Osteoblast (primary cell): ENCODE measurements at regions not wholly inside any gene's neighbourhood (a gene's known extent, or its start where the extent isn't known, plus 50 kb on each side); places are given as distances from the start of the nearest gene placed in this dataset.
A peak's percentile ranks its signal among the peaks of the same experiment; 100 is the strongest.

Source experiments
- DNase-seq: peaks from one replicate; pipeline ENCODE4 v3.0.0; 2011; ENCODE audit warnings: low spot score, mixed read lengths; ENCODE audit not compliant: insufficient read length; ENCODE audit errors: missing footprints
- H2AFZ ChIP-seq: 2 replicates; pipeline ENCODE4 v1.6.0; 2011; ENCODE audit warnings: mild to moderate bottlenecking, low read length
- H3K27ac ChIP-seq: 2 replicates; pipeline ENCODE4 v1.5.1; 2011; ENCODE audit warnings: mild to moderate bottlenecking, low read depth, low read length, moderate library complexity
- H3K27me3 ChIP-seq: 2 replicates; pipeline ENCODE4 v1.6.0; 2012; ENCODE audit warnings: mild to moderate bottlenecking, control low read depth, inconsistent platforms, low read length, moderate library complexity; ENCODE audit not compliant: insufficient read depth
- H3K36me3 ChIP-seq: 2 replicates; pipeline ENCODE4 v1.5.1; 2011; ENCODE audit warnings: mild to moderate bottlenecking, low read length, control low read depth, moderate library complexity; ENCODE audit not compliant: insufficient read depth
- H3K4me1 ChIP-seq: 2 replicates; pipeline ENCODE4 v1.5.1; 2011; ENCODE audit warnings: mild to moderate bottlenecking, low read length, control low read depth, moderate library complexity; ENCODE audit not compliant: insufficient read depth
- H3K4me2 ChIP-seq: 2 replicates; pipeline ENCODE4 v1.6.0; 2011; ENCODE audit warnings: mild to moderate bottlenecking, low read length; ENCODE audit not compliant: insufficient read depth
- H3K4me3 ChIP-seq: fragments of 200-600 bp; sonication (generic); 3 replicates; pipeline ENCODE4 v1.5.1; 2012; ENCODE audit warnings: mild to moderate bottlenecking, low read length, inconsistent platforms; ENCODE audit not compliant: insufficient read depth
- H3K79me2 ChIP-seq: 2 replicates; pipeline ENCODE4 v1.6.0; 2012; ENCODE audit warnings: mild to moderate bottlenecking, low read length, control low read depth, inconsistent platforms; ENCODE audit not compliant: insufficient read depth
- H3K9me3 ChIP-seq: 2 replicates; pipeline ENCODE4 v1.5.1; 2011; ENCODE audit warnings: low read depth, low read length, control low read depth
- H4K20me1 ChIP-seq: 2 replicates; pipeline ENCODE4 v1.6.0; 2012; ENCODE audit warnings: mild to moderate bottlenecking, low read length, control low read depth; ENCODE audit not compliant: insufficient read depth
- CTCF ChIP-seq: IDR thresholded peaks from 2 replicates; pipeline ENCODE4 v1.5.1; 2011; ENCODE audit warnings: mild to moderate bottlenecking, low read depth, low read length, moderate library complexity; ENCODE audit errors: extremely low read depth

- Histone ChIP-seq H3K9me3 (no peaks in the 10 kb centered on the region), H4K20me1 (no peaks in the 10 kb centered on the region), H3K4me1 (peaks cover 14% of the 10 kb centered on the region), H3K27ac (no peak overlapping the region), H3K4me2 (no peak overlapping the region), H3K27me3 (no peaks in the 10 kb centered on the region), H3K36me3 (no peaks in the 10 kb centered on the region), H2AFZ (no peak overlapping the region), H3K4me3 (no peak overlapping the region), H3K79me2 (no peaks in the 10 kb centered on the region)
- TF ChIP-seq CTCF, result peak; percentile 22
- DNase-seq, result peak; percentile 17
Measured at GRCh38 chr11:127993788-127994187, 593.6 kb downstream of the ETS1 start.

GRCh38 chr11:127993281-127993680 lies 594.1 kb downstream of the ETS1 start:
- H3K9me3 ChIP-seq, result no peaks in the 10 kb centered on the region
- no peak overlapping the region for H2AFZ ChIP-seq
- no peak overlapping the region for H3K4me2 ChIP-seq
- no peak for TF ChIP-seq CTCF
- H3K4me1 ChIP-seq, result peaks cover 14% of the 10 kb centered on the region
- no peaks in the 10 kb centered on the region for H3K79me2 ChIP-seq
- H3K4me3 ChIP-seq, result no peak overlapping the region
- H3K27ac ChIP-seq, result no peak overlapping the region
- no peaks in the 10 kb centered on the region for H4K20me1 ChIP-seq
- no peak for DNase-seq
- H3K27me3 ChIP-seq, result no peaks in the 10 kb centered on the region
- H3K36me3 ChIP-seq, result no peaks in the 10 kb centered on the region

GRCh38 chr11:127986073-127986472 lies 601.3 kb downstream of the ETS1 start:
- Histone ChIP-seq H2AFZ (no peak overlapping the region), H3K4me2 (no peak overlapping the region), H3K36me3 (no peaks in the 10 kb centered on the region), H3K27ac (no peak overlapping the region), H3K27me3 (no peaks in the 10 kb centered on the region), H4K20me1 (no peaks in the 10 kb centered on the region), H3K4me1 (no peaks in the 10 kb centered on the region), H3K4me3 (no peak overlapping the region), H3K9me3 (no peaks in the 10 kb centered on the region), H3K79me2 (no peaks in the 10 kb centered on the region)
- DNase-seq, result no peak
- TF ChIP-seq CTCF, result no peak

GRCh38 chr11:127972816-127973215 lies 614.5 kb downstream of the ETS1 start:
- no peaks in the 10 kb centered on the region for H3K4me1 ChIP-seq
- H4K20me1 ChIP-seq, result no peaks in the 10 kb centered on the region
- no peak overlapping the region for H3K4me2 ChIP-seq
- no peaks in the 10 kb centered on the region for H3K27me3 ChIP-seq
- TF ChIP-seq CTCF, result no peak
- no peak overlapping the region for H3K27ac ChIP-seq
- no peaks in the 10 kb centered on the region for H3K79me2 ChIP-seq
- no peak for DNase-seq
- no peak overlapping the region for H2AFZ ChIP-seq
- no peaks in the 10 kb centered on the region for H3K36me3 ChIP-seq
- no peak overlapping the region for H3K4me3 ChIP-seq
- H3K9me3 ChIP-seq, result no peaks in the 10 kb centered on the region
